Hepatocyte (in vitro differentiated cells): ENCODE measurements at regions not wholly inside any gene's neighbourhood (a gene's known extent, or its start where the extent isn't known, plus 50 kb on each side); places are given as distances from the start of the nearest gene placed in this dataset.

ENCODE experiments used
- EZH2 ChIP-seq: fragments of 200-600 bp; sonication (generic); IDR thresholded peaks from 2 replicates; pipeline ENCODE4 v1.6.1; 2016; ENCODE audit warnings: antibody characterized with exemption, mild to moderate bottlenecking, borderline replicate concordance
- EZH2phosphoT487 ChIP-seq: fragments of 200-600 bp; sonication (generic); IDR thresholded peaks from one replicate; pipeline ENCODE4 v1.6.1; 2018; ENCODE audit warnings: antibody characterized with exemption, mild to moderate bottlenecking, low read depth, moderate library complexity; ENCODE audit not compliant: unreplicated experiment, severe bottlenecking
- TF ChIP-seq, protein P1 (sequence below): fragments of 200-600 bp; sonication (generic); IDR thresholded peaks from 2 replicates; pipeline ENCODE4 v1.5.1; 2016; ENCODE audit warnings: antibody characterized with exemption, mild to moderate bottlenecking; ENCODE audit not compliant: poor library complexity

GRCh38 chr14:53537422-53538315, 384.5 kb upstream of the DDHD1 start:
- TF ChIP-seq, protein P1, sequence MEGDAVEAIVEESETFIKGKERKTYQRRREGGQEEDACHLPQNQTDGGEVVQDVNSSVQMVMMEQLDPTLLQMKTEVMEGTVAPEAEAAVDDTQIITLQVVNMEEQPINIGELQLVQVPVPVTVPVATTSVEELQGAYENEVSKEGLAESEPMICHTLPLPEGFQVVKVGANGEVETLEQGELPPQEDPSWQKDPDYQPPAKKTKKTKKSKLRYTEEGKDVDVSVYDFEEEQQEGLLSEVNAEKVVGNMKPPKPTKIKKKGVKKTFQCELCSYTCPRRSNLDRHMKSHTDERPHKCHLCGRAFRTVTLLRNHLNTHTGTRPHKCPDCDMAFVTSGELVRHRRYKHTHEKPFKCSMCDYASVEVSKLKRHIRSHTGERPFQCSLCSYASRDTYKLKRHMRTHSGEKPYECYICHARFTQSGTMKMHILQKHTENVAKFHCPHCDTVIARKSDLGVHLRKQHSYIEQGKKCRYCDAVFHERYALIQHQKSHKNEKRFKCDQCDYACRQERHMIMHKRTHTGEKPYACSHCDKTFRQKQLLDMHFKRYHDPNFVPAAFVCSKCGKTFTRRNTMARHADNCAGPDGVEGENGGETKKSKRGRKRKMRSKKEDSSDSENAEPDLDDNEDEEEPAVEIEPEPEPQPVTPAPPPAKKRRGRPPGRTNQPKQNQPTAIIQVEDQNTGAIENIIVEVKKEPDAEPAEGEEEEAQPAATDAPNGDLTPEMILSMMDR: peak; percentile 35
- TF ChIP-seq EZH2: no peak
- TF ChIP-seq EZH2phosphoT487: no peak
